Effector CD4-positive, alpha-beta T cell (primary cell): ENCODE measurements at regions not wholly inside any gene's neighbourhood (a gene's known extent, or its start where the extent isn't known, plus 50 kb on each side); places are given as distances from the start of the nearest gene placed in this dataset.

Source experiments
- DNase-seq: peaks from one replicate; pipeline ENCODE4 v3.0.0-alpha.2; 2020

GRCh38 chr11:134679592-134679991 lies 267.6 kb upstream of the B3GAT1 start:
- DNase-seq: no peak

DNA sequence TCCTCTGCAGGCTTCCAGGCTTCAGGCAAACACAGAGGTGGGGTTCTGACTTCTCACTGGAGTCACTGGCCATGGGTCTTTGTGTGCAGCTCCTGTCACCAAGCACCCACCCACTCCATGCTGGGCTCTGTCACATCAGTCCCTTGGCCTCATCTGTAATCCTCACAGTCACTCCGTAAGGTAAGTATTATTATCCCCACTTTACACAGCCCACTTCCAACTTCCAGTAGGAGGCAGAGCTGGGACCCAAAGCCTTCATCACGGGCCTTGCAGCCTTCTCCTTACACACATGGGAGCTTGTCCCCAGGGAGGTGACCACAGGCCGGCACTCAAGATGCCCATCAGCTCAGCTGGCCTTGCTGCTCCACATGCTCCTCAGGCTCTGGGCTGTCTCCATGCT lies 266.7 kb upstream of the B3GAT1 start:
- no peak for DNase-seq

- DNase-seq: no peak
These were observed 266.0 kb upstream of the B3GAT1 start for GRCh38 chr11:134677891-134678551.

DNA sequence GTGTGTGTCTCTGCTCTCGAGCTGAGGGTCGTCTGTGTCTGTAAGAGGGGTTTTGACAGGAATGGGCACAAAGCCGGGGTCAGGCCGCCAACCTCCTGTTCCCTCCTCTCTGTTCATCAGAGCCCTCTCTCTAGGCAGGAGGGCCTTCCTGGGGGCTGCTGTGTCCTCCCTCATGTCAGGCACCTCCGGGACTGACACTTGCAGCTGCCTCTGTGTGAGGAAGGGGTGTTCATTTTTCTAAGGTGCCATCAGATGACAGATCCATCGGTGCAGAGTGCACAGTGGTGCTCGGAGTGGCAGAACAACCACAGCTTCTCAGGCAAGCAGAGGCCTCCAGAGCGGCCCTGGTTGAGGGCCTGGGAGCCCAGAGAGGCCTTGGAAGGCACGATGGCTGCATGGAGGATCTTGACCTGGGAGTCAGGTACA lies 265.4 kb upstream of the B3GAT1 start:
- no peak for DNase-seq

DNA sequence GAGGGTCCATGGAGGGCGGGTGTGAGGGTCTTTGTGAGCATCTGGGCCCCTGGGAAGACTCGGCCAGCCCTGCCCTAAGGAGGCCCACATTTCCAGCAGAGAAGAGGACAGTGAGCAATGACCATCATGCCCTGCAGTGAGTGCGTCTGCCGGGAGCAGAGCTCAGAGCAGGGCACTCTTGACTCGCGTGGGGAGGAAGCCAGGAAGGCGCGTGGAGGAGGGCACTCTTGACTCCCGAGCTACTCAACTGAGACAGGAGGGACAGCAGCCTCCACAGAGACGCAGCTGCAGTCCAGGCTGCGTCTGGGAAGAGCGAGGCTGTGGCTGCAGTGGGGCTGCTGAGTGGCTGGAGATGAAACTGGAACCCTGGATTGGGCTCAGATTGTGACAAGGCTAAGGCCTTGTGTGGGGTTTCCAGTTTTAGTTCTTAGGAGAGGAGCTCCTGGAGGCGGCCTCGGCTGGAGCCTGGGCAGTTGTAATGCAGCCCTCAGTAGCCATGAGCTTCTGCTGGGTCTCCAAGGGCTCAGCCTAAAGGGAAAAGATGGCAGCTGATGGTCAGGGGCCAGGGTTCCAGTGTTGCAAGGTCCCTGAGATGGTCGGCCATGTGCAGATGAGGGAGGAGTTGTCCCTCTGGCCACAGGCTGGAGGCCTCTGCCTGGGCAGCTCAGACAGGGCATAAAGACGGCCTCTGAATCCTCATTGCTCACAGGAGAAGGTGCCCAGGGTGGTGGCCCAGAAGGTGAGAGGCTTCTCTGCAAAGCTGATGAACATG lies 264.7 kb upstream of the B3GAT1 start:
- no peak for DNase-seq

- DNase-seq: no peak
These were observed 263.9 kb upstream of the B3GAT1 start for GRCh38 chr11:134675983-134676382.

DNA sequence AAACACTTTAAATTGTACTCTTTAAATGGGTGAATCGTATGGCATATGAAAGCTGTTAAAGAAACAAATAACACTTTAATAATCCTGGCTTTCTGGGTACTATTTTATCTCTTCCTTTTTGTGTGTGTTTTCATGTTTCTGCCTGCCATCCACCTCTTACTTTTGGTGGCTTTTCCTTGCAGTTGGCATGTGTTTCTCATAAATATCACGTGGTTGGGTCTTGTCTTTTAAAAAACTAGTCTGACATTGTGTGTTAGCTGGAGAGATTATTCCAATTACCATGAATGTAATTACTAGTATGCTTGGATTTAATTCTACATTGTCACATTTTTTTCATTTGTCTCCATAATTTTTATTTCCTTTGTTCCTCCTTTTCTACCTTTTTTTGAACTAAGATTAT lies 262.9 kb upstream of the B3GAT1 start:
- no peak for DNase-seq

- DNase-seq: no peak
These were observed 258.9 kb upstream of the B3GAT1 start for GRCh38 chr11:134670961-134671370.

- no peak for DNase-seq
These were observed 258.3 kb upstream of the B3GAT1 start for GRCh38 chr11:134670247-134670782.

DNA sequence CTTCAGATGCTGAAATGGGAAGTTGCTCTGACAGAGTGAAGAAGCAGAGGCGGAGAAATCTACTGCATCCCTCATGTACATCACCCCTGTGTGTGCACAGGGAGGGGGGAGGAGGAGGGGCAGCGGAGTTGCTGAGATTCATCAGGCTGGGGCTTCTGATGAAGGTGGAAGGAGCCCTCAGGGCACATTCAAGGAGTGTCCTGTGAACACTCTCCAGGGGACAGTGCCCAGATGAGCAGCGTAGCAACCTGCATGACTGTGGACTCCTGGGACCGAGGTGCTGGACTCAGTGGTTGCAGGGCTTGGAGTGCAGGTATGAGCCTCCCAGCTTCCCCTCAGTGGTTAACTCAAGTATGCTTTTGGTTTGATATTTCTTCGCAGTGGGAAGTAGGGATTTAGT lies 257.8 kb upstream of the B3GAT1 start:
- DNase-seq: no peak

DNA sequence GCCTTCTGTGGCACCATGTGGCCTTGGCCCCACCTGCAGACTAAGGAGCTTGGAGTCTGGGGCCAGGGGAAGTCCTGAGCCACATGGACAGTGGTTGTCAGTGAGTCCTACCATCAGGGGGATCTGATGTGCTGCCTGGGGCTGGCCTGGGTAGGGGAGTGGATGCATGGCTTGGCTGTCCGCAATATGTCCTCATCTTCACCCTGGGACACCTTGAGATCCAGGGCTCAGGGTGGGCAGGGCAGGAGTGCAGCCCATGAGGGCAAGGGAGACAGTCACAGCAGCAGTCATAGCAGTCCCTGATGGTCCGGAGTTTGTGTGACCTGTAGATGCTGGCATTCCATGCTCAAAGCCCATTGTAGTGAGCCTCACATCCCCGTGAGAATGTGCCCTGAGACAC lies 256.8 kb upstream of the B3GAT1 start:
- DNase-seq: no peak

DNA sequence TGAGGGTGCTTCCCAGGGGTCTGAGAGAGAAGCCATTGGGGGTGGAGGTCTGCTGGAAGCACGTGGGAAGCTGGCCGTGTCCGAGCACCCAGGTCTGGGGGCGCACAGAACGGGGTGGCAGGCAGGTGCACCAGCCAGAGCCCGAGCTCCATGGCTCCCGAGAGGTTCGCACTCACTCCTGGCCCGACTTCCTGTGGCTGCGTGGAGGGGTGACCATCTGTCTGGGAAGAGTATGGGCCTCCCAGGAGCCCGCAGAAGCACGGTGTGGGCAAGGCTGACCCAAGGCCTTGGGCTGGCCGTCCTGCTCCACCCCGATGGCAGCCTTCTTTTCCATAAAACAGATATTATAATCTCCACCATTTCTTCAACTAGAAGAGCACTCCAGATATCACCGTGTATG lies 256.0 kb upstream of the B3GAT1 start:
- DNase-seq: no peak

DNA sequence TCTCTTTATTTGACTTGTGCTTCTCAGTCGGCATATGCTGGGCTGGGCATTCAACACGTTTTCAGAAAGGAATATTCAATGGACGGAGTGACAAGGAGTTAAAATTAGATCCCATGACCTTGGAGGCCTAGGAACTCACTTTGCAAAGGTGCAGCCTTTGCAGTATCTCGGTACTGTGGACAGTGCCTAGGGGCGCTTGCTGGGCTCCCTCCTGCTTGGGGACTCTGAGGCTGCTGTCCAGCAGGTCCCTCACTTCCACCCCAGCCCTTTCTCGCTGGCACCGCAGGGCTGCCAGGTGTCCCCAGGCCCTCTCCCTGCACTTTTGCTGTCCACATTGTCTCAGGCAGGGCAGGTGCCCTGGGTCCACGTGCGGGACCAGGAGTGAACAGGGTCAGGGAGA lies 255.5 kb upstream of the B3GAT1 start:
- DNase-seq: no peak

DNA sequence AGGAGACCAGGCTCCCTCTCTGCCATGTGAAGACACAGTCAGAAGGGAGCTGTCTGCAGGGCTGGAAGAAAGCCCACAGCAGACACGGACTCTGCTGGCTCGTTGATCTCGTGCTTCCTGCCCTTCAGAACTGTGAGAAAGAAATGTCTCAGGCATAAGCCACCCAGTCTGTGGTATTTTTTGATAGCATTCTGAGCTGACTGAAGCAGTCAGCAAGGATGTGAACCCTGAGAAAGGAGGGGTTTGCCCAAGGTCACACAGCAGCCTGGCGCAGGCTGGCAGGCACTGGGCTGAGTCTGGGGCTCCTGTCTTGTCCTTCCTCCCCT lies 255.1 kb upstream of the B3GAT1 start:
- DNase-seq: no peak

- no peak for DNase-seq
These were observed 254.5 kb upstream of the B3GAT1 start for GRCh38 chr11:134666273-134667174.

GRCh38 chr11:134665571-134666270 lies 253.7 kb upstream of the B3GAT1 start:
- no peak for DNase-seq

DNA sequence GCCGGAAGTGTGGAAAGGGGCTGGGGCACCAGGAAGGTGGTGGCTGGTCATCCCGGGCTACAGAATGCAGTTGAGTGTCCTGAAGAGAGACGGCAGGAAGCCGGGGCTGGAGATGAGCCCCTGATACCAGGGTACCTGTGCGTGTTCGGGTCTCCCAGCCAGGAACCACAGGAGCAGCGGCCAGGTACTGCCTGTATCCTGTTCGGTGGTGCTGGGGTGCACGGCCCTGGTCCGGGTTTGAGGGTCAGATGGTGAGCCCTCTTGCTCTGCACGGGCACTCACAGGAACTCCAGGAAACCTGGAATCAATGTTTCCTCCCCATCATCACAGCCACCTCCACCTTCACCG lies 253.1 kb upstream of the B3GAT1 start:
- DNase-seq: no peak

DNA sequence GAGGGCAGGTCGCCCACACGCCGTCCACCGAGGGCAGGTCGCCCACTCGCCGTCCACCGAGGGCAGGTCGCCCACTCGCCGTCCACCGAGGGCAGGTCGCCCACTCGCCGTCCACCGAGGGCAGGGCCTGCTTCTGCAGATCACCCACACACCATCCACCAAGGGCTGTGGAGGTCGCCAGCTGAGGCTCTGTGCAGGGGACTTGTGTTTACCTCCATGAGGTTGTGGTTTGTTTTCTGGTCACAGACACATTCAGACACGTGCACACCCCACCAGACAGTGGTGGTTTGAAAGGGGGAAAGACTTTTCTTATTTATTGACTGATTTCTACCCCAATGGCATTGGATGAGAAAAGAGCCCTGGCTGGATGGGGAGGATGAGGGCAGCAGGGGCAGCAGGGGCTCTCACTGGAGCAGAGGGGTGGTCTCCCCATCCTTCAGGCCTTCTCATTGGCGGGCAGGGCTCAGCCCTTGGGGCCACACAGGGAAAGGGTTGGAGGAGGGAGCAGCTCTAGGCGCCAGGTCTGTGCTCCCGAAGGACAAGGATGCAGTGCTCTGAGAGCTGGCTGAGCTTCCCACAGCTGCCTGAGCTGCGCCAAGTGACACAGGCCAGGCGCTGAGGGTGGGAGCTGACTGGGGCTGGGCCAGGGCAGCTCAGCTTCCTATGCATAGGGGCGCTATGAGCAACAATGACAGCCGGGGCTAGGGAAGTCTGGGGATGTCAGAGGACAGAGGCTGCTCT lies 252.6 kb upstream of the B3GAT1 start:
- no peak for DNase-seq

DNA sequence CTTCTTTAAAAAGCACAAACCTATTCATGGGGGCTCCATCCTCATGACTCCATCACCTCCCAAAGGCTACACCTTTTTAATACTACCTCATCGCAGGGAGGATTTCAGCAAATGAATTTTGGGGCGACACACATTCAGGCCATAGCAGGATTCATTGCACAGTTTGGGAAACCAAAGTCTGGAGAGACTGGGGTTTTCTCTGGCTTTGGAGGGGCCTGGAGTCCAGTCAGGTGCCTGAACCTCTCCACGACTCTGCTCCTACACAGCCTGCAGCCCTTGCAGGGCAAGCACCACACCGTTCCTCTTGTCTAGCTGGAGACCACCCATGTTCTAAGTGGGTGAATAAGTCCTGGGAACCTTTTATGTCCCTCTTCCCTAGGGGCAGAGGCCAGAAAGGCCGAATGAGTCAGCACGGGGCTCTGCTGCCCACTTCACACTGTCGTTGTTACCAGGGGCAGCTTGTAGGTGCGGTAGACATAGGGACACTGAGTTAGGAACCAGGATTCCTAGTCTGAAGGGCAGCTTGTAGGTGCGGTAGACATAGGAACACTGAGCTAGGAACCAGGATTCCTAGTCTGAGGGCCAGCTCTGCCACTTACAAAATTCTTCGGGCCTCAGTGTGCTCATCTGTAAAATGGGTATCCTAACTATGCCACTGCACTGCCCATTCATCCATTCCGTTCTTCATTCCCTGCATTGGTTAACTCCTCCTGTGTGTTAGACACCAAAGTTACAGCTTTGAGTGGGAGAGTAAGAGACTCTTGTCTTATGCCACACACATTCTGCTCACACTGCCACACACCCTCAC lies 251.7 kb upstream of the B3GAT1 start:
- DNase-seq: no peak

DNA sequence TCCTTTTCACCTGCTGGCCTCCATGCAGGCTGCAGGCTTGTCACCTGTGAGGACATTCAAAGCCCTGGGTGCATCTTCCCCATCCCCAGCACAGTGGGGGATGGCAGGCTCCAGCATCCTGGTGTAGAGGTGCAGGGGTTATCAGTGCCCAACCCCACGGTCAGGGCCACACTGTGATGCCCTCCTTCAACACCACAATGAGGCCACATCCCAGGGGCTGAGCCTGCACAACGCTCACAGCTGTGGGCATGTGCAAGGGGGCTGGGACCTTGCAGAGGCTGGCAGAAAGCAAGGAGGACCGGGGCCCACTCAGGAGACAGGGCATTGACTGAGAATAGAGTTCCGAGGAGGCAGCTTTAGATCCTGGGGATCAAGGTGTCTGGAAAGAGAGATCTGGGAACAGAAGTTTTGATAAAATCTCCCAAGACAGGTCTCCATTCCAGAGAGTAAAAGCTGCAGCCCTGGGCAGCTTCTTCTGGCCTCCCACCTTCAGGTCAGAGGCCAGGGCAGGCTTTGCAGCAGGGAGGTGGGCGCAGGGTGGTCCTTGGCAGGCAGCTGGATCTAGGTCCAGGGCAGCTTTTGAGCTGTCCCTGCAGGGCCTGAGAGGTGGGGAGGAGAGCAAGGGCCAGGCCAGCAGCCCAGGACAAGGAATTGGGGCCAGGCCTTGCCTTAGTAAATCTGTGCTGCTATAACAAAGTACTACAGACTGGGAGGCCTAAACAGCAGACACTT lies 250.8 kb upstream of the B3GAT1 start:
- no peak for DNase-seq

DNA sequence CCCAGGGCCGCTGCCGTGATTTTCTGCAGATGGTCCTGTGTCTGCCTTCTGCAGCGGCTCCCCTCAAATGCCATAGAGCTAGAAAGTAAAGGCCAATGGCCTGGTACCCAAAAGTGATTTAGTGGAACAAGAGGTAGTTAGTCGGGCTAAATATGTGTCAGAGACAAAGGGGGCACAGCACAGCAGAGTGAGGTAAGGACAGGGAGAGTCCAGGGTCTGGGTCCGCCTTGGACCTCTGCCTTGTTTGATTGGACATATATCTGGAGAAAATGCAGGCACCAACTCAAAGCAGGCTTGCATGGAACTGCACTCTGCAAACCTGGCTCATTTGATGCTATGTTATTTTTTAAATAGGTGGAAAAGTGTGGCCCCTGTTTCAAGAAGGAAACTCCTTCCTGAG lies 249.6 kb upstream of the B3GAT1 start:
- no peak for DNase-seq
